ENCODE measurements at regions not wholly inside any gene's neighbourhood (a gene's known extent, or its start where the extent isn't known, plus 50 kb on each side); places are given as distances from the start of the nearest gene placed in this dataset.

DNA sequence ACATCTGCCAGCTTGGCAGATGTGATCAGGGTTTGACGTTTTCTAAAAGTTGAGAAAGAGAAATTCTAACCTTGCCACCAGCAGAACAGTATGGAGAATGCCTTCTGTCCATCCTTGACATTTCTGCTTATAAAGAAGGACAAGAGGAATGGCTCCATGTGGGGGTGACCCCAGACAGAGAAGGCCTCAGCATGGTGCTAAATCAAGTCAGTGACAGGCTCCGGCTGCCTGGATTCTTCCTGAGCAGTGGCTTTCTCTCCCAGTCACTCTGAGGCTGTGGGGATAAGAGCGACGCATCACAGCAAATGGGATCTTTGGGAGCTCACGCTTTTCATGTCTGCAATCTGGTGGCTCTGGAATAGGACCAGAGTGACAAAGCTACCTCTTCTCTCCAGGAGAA, 640.2 kb upstream of the CAMK1G start:
- intact Hi-C loops (cut with DNase I) = no loop called here
- no peak for ATAC-seq
- H3K27me3 ChIP-seq (ENCODE audit: low read depth) = no peaks in the 10 kb centered on the region

DNA sequence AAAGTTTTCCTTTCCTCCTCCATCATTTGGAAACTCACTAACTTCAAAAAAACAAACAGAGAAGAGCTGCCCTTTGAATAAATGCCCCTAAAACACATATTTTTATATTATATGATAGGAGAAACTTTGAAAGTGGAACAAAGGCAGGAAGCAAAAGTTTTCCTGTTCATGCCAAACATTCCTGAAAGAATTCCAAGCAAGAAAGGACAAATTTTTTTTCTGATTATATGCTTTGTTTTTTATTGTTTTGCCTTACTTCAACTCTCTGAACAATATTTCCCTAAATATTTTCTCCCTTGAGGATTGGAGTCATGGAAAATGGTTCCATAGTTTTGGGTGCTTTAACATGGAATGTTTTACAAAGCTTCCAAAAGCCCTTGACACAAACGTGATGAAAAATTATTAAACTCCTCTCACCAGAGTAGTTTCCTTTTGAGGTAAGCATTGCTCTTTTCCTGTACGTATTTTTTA, 638.5 kb upstream of the CAMK1G start:
- Histone ChIP-seq H3K4me3 (no peak overlapping the region), H3K36me3 (no peaks in the 10 kb centered on the region), H3K9me3 (no peaks in the 10 kb centered on the region), H3K27ac (no peak overlapping the region), H3K4me1 (no peaks in the 10 kb centered on the region), H3K27me3 (ENCODE audit: low read depth) (no peaks in the 10 kb centered on the region)
- intact Hi-C loops (cut with DNase I) = no loop called here
- ATAC-seq (no peak), DNase-seq (no peak)
- TF ChIP-seq, protein P1, sequence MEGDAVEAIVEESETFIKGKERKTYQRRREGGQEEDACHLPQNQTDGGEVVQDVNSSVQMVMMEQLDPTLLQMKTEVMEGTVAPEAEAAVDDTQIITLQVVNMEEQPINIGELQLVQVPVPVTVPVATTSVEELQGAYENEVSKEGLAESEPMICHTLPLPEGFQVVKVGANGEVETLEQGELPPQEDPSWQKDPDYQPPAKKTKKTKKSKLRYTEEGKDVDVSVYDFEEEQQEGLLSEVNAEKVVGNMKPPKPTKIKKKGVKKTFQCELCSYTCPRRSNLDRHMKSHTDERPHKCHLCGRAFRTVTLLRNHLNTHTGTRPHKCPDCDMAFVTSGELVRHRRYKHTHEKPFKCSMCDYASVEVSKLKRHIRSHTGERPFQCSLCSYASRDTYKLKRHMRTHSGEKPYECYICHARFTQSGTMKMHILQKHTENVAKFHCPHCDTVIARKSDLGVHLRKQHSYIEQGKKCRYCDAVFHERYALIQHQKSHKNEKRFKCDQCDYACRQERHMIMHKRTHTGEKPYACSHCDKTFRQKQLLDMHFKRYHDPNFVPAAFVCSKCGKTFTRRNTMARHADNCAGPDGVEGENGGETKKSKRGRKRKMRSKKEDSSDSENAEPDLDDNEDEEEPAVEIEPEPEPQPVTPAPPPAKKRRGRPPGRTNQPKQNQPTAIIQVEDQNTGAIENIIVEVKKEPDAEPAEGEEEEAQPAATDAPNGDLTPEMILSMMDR (IDR thresholded peaks at IDR 0.05) = no peak

More for the DNA sequence above, 640.2 kb upstream of the CAMK1G start:
- Histone ChIP-seq H3K9me3 (no peaks in the 10 kb centered on the region), H3K4me1 (no peaks in the 10 kb centered on the region), H3K27ac (no peak overlapping the region), H3K4me3 (no peak overlapping the region), H3K36me3 (no peaks in the 10 kb centered on the region)
- no peak for DNase-seq
- TF ChIP-seq, protein P1 (IDR thresholded peaks at IDR 0.05) = no peak

DNA sequence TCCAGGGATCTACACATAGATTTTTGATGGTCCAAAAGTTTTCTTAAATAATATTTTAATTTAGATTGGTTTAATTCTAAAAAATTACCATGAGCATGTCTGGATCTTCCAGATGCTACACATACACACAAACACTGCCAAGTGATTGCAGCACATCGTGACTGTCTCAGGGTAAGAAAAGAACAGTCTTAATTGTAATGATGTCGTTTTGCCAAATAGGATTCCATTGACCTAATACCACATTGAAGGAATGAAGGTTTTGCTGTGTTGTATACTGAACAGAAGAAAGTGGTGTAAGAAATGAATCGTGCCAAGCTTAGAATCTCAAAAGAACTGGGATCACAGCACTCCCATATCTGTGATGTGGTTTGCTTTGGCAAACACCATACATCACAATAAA, 633.3 kb upstream of the CAMK1G start:
- no peak overlapping the region for H3K4me3 ChIP-seq
- no peaks in the 10 kb centered on the region for H3K4me1 ChIP-seq
- intact Hi-C loops (cut with DNase I) = no loop called here
- DNase-seq = no peak
- no peak overlapping the region for H3K27ac ChIP-seq
- TF ChIP-seq, protein P1 (IDR thresholded peaks at IDR 0.05) = no peak
- no peaks in the 10 kb centered on the region for H3K9me3 ChIP-seq
- no peaks in the 10 kb centered on the region for H3K27me3 ChIP-seq (ENCODE audit: low read depth)
- H3K36me3 ChIP-seq = no peaks in the 10 kb centered on the region
- ATAC-seq = no peak

DNA sequence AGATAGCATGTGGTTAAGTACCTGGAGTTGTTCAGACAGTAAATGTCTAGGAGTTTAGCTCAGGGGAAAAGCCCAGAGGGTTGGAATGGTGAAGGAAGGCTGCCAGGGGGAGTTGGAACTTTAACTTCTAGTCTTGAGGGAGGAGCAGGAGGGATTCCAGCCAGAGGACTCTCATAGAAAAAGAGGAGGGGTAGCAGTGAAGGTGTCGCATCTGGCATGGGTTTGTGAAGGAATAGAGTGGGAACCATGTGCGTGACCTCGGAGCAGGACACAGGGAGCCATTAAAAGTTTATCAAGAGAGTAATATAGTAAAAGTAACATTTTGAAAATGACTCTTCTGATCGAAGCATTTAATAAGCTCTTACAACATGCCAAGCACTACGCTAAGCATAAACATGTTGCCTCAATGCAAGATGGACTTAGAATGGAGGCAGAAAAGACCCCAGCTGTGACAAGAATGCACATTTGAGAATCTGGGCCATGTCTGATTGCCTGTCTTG, 632.4 kb upstream of the CAMK1G start:
- no peaks in the 10 kb centered on the region for H3K4me1 ChIP-seq
- no peak overlapping the region for H3K27ac ChIP-seq
- ATAC-seq (no peak), DNase-seq (no peak)
- H3K9me3 ChIP-seq = no peaks in the 10 kb centered on the region
- H3K36me3 ChIP-seq = no peaks in the 10 kb centered on the region
- intact Hi-C loops (cut with DNase I) = no loop called here
- TF ChIP-seq, protein P1 (IDR thresholded peaks at IDR 0.05) = no peak
- no peak overlapping the region for H3K4me3 ChIP-seq
- H3K27me3 ChIP-seq (ENCODE audit: low read depth) = no peaks in the 10 kb centered on the region

DNA sequence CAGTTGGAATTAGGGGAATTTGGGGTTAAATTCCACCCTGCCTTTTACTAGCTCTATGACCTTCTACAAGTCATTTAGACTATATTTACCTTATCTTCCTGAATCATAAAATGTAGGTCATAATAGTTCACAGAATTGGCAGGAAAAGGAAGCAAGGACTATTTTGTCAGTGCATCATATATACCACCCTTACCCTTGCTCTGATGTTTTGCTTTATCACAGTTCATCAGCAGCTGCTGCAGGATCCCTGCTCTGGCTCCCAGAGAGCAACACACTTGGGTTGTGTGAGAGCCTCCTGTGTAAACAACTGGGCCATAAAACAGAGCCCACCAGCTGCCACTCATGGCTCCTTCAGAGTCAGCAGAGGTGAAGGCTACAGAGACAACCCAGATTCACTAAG, 631.6 kb upstream of the CAMK1G start:
- intact Hi-C loops (cut with DNase I) = no loop called here
- Histone ChIP-seq H3K36me3 (no peaks in the 10 kb centered on the region), H3K4me1 (no peaks in the 10 kb centered on the region), H3K27me3 (ENCODE audit: low read depth) (no peaks in the 10 kb centered on the region), H3K4me3 (no peak overlapping the region), H3K27ac (no peak overlapping the region), H3K9me3 (no peaks in the 10 kb centered on the region)
- ATAC-seq = no peak
- no peak for DNase-seq
- TF ChIP-seq, protein P1 (IDR thresholded peaks at IDR 0.05) = no peak

DNA sequence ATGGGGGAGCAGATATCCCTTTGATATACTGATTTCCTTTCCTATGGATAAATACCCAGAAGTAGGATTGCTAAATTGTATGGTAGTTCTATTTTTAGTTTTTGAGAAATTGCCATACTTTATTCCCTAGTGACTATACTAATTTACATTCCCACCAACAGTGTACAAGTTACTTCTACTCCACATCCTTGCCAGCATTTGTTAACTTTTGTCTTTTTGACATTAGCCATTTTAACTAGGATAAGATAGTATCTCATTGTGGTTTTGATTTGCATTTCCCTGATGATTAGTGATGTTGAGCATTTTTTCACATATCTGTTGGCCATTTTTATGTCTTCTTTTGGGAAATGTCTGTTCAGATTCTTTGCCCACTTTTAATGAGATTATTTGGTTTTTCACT, 620.6 kb upstream of the CAMK1G start:
- H3K27me3 ChIP-seq (ENCODE audit: low read depth) = no peaks in the 10 kb centered on the region
- ATAC-seq = no peak
- H3K36me3 ChIP-seq = no peaks in the 10 kb centered on the region
- TF ChIP-seq, protein P1 (IDR thresholded peaks at IDR 0.05) = no peak
- H3K9me3 ChIP-seq = peaks cover 14% of the 10 kb centered on the region
- no peak for DNase-seq
- no peak overlapping the region for H3K4me3 ChIP-seq
- intact Hi-C loops (cut with DNase I) = no loop called here
- H3K27ac ChIP-seq = no peak overlapping the region
- no peaks in the 10 kb centered on the region for H3K4me1 ChIP-seq

Measured in lower lobe of right lung (tissue), 2 donors.